ENCODE measurements at regions not wholly inside any gene's neighbourhood (a gene's known extent, or its start where the extent isn't known, plus 50 kb on each side); places are given as distances from the start of the nearest gene placed in this dataset.

DNA sequence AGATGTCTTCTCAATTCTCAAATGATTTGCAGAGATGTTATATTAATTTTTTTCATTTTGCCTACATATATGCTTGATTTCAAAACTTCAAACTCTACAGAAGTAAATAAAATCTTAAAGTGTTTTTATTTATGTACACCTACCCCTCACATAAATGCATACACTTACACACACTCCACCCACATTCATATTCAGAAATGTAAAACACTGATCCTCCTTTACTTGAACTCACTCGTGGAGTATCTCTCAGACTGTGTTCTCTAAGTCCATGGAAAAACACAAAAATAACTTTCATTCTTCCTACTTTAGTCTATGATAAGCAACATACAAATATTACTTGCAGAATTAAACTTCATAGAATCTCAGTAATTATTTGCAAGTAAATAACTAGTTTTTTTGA, 209.1 kb upstream of the RBMS1 start:
- TF ChIP-seq, protein P1, sequence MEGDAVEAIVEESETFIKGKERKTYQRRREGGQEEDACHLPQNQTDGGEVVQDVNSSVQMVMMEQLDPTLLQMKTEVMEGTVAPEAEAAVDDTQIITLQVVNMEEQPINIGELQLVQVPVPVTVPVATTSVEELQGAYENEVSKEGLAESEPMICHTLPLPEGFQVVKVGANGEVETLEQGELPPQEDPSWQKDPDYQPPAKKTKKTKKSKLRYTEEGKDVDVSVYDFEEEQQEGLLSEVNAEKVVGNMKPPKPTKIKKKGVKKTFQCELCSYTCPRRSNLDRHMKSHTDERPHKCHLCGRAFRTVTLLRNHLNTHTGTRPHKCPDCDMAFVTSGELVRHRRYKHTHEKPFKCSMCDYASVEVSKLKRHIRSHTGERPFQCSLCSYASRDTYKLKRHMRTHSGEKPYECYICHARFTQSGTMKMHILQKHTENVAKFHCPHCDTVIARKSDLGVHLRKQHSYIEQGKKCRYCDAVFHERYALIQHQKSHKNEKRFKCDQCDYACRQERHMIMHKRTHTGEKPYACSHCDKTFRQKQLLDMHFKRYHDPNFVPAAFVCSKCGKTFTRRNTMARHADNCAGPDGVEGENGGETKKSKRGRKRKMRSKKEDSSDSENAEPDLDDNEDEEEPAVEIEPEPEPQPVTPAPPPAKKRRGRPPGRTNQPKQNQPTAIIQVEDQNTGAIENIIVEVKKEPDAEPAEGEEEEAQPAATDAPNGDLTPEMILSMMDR (IDR thresholded peaks at IDR 0.05; ENCODE audit: low read depth, low read length): no peak
- H3K27me3 ChIP-seq: no peaks in the 10 kb centered on the region
- H3K4me3 ChIP-seq (ENCODE audit: low read depth, low read length): no peak overlapping the region
- no peaks in the 10 kb centered on the region for H3K9me3 ChIP-seq
- no peak for DNase-seq
- H3K36me3 ChIP-seq: no peaks in the 10 kb centered on the region
- no peaks in the 10 kb centered on the region for H3K4me1 ChIP-seq

DNA sequence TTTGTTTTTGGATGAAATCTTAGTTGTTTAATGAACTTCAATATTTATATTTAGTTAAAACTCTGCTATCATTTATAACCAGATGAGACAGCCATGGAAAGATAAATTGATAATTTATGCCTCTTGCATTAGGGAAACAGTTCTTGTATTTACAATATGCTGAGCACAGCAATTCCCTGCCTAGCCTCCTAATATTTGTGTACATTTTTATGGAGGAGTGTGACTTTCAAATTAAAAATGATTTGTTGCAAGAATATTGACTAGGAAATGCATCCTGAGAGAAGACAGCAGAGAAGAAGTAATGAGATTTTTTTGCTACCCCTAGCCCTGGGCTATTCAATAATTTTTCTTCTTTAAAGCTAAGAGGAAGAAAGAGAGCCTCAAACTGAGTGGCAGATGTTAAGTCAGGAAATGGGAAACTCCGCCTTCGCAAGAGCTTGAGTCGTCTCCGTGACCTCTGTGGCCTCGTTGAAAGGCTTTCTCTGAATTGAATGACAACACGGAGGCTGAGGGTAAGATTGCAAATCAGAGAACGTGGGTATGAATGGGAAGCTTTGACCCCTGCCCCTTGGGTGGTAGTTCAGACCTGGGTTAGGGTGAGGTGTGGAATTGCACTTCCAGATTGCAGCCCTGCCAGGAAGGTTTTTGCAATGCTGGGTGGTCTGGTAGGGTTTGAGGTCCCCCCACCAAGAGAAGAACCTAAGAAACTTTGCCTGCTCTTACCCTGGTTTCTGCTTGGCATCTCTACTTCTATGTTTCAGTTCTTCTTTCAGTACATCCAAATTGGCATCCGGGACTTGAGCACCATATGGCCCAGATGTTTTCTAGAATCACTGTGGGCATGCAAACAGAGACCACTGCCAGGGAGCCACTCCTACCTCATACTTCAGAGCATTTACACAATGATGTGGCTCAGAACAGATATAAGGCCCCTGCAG, 210.3 kb upstream of the RBMS1 start:
- Histone ChIP-seq H3K4me1 (no peaks in the 10 kb centered on the region), H3K27me3 (no peaks in the 10 kb centered on the region), H3K4me3 (ENCODE audit: low read depth, low read length) (no peak overlapping the region), H3K9me3 (no peaks in the 10 kb centered on the region), H3K36me3 (no peaks in the 10 kb centered on the region)
- DNase-seq: no peak
- TF ChIP-seq, protein P1 (IDR thresholded peaks at IDR 0.05; ENCODE audit: low read depth, low read length): no peak

DNA sequence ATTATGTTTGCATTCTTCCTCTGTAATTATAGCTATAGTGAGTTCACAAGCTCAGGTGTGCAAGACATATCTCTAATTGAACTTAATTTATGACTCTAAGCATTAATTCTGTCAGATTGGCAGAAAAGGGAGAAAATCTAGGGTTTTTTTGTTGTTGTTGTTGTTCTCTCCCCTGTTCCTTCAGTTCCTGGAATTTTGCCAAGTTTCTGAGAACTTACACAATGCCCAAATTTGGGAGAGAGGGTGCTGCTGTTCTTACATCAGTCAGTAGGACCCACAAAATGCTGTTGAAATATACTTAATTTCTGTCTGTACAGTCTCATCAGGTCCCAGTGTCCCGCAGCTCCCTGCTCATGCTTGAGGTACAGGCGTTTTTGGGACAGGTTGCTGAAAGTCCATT, 221.8 kb upstream of the RBMS1 start:
- Histone ChIP-seq H3K36me3 (no peaks in the 10 kb centered on the region), H3K4me1 (no peaks in the 10 kb centered on the region), H3K9me3 (no peaks in the 10 kb centered on the region), H3K4me3 (ENCODE audit: low read depth, low read length) (no peak overlapping the region), H3K27me3 (no peaks in the 10 kb centered on the region)
- DNase-seq: no peak
- TF ChIP-seq, protein P1 (IDR thresholded peaks at IDR 0.05; ENCODE audit: low read depth, low read length): no peak

DNA sequence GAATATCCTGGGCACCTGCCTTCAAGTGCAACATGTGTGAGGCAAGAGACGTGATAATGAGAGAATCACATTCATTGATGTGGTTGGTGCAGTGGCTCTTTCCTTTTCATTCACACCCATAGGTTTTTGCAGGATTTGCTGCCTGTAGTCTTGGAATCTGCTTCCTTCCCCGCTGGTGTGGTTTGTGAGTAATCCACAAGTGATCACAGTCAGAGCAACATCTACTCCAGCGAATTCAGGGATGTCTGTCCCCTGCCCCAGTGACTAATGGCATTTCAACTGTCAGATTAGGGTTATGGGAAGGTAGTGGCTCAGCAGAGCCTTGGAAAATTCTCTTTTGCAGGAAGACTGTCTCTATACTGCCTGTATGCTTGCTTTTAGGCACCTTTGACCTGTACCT, 225.5 kb upstream of the RBMS1 start:
- no peaks in the 10 kb centered on the region for H3K27me3 ChIP-seq

DNA sequence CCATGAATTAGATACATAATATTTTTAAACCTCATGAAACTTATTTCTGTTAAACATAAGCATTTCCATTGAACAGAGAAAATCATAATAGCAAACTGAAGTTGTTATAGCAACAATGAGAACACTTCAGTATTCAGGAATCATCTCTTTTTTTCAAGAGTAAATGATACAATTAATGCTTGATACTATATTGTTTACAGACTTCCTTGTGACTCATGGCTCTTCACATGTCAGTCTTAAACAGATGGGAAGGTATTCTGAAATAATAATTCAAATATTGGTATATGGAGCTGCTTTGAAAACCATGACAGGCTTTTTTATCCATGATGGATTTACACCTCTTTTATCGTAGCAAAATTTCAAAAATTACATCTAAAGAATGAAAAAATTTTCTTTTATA, 226.5 kb upstream of the RBMS1 start:
- Histone ChIP-seq H3K36me3 (no peaks in the 10 kb centered on the region), H3K4me1 (no peaks in the 10 kb centered on the region), H3K9me3 (no peaks in the 10 kb centered on the region), H3K4me3 (ENCODE audit: low read depth, low read length) (no peak overlapping the region), H3K27me3 (no peaks in the 10 kb centered on the region)
- DNase-seq: no peak
- TF ChIP-seq, protein P1 (IDR thresholded peaks at IDR 0.05; ENCODE audit: low read depth, low read length): no peak

More for the DNA sequence above, 225.5 kb upstream of the RBMS1 start:
- no peak for DNase-seq
- Histone ChIP-seq H3K4me3 (ENCODE audit: low read depth, low read length) (no peak overlapping the region), H3K9me3 (no peaks in the 10 kb centered on the region), H3K36me3 (no peaks in the 10 kb centered on the region), H3K4me1 (no peaks in the 10 kb centered on the region)
- TF ChIP-seq, protein P1 (IDR thresholded peaks at IDR 0.05; ENCODE audit: low read depth, low read length): no peak

Measured in BE2C (cell line).